ENCODE measurements at regions not wholly inside any gene's neighbourhood (a gene's known extent, or its start where the extent isn't known, plus 50 kb on each side); places are given as distances from the start of the nearest gene placed in this dataset.

DNA sequence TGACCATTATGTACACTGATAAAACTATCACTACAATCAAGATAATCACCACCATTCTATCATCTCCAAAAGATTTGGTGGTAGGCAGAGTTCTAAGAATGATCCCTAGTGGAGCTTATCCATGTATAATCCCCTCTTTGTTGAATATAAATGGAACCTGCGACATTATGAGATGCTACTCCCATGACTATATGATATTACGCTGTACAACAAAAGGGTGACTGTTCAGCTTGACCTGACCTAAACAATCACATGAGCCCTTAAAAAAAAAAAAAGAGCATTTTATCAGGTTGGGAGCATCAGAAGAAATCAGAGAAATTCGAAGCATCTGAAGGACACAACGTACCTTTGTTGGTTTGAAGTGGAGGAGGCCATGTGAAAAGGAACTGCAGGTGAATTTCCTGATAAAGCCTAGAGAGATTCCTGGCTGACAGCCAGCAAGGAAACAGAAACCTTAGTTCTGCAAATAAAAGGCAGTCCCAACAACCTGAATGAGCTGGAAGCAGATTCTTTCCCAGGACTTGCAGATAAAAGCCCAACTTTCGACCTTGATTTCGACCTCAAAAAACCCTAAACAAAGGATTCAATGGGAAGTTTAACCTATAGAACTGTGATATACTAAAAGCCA is 270.7 kb downstream of the ADRA2A start:
- no peak overlapping the region for H3K27ac ChIP-seq (ENCODE audit: low read depth)
- no peaks in the 10 kb centered on the region for H4K20me1 ChIP-seq (replicated peaks; ENCODE audit: insufficient read depth)
- Mint-ChIP-seq H3K4me3 (no peak overlapping the region), H3K27me3 (ENCODE audit: insufficient read depth, low read depth, poor library complexity) (peaks cover 1% of the 10 kb centered on the region), H3K4me1 (no peaks in the 10 kb centered on the region), H3K36me3 (ENCODE audit: low read depth) (peaks cover 2% of the 10 kb centered on the region; the same call in 1 of the 3 replicates), H3K9me3 (peaks cover 11% of the 10 kb centered on the region), H3K27ac (no peak overlapping the region)
- H3K27me3 ChIP-seq (ENCODE audit: insufficient read depth): no peaks in the 10 kb centered on the region
- H3K9me2 ChIP-seq (ENCODE audit: insufficient read depth): no peaks in the 10 kb centered on the region
- no peaks in the 10 kb centered on the region for H3K4me1 ChIP-seq (ENCODE audit: insufficient read depth)
- H3K79me2 ChIP-seq (replicated peaks; ENCODE audit: insufficient read depth): no peaks in the 10 kb centered on the region
- no peaks in the 10 kb centered on the region; the same call in 1 of the 2 replicates for H3K36me3 ChIP-seq (ENCODE audit: insufficient read depth)
- no peaks in the 10 kb centered on the region for H3F3A ChIP-seq (replicated peaks; ENCODE audit: low read depth)
- TF ChIP-seq JUNB (IDR thresholded peaks at IDR 0.05; ENCODE audit: unreplicated experiment): no peak
- no peak for TF ChIP-seq POLR2AphosphoS5 (IDR thresholded peaks at IDR 0.05; ENCODE audit: low read depth)
- TF ChIP-seq EZH2 (IDR thresholded peaks at IDR 0.05; ENCODE audit: low read depth, unreplicated experiment): no peak
- TF ChIP-seq, protein P1, sequence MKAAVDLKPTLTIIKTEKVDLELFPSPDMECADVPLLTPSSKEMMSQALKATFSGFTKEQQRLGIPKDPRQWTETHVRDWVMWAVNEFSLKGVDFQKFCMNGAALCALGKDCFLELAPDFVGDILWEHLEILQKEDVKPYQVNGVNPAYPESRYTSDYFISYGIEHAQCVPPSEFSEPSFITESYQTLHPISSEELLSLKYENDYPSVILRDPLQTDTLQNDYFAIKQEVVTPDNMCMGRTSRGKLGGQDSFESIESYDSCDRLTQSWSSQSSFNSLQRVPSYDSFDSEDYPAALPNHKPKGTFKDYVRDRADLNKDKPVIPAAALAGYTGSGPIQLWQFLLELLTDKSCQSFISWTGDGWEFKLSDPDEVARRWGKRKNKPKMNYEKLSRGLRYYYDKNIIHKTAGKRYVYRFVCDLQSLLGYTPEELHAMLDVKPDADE (IDR thresholded peaks at IDR 0.05): no peak
- no peak for TF ChIP-seq CTCF (conservative IDR thresholded peaks at IDR 0.05; ENCODE audit: low read depth in 2 of 2)
- no peak for TF ChIP-seq STAT1 (IDR thresholded peaks at IDR 0.05; ENCODE audit: unreplicated experiment)
- no peak for TF ChIP-seq CREB1 (CRISPR knock-in tag; IDR thresholded peaks at IDR 0.05; ENCODE audit: low read depth)
- no peak for TF ChIP-seq ZNF114 (CRISPR knock-in tag; IDR thresholded peaks at IDR 0.05)
- TF ChIP-seq, protein P2, sequence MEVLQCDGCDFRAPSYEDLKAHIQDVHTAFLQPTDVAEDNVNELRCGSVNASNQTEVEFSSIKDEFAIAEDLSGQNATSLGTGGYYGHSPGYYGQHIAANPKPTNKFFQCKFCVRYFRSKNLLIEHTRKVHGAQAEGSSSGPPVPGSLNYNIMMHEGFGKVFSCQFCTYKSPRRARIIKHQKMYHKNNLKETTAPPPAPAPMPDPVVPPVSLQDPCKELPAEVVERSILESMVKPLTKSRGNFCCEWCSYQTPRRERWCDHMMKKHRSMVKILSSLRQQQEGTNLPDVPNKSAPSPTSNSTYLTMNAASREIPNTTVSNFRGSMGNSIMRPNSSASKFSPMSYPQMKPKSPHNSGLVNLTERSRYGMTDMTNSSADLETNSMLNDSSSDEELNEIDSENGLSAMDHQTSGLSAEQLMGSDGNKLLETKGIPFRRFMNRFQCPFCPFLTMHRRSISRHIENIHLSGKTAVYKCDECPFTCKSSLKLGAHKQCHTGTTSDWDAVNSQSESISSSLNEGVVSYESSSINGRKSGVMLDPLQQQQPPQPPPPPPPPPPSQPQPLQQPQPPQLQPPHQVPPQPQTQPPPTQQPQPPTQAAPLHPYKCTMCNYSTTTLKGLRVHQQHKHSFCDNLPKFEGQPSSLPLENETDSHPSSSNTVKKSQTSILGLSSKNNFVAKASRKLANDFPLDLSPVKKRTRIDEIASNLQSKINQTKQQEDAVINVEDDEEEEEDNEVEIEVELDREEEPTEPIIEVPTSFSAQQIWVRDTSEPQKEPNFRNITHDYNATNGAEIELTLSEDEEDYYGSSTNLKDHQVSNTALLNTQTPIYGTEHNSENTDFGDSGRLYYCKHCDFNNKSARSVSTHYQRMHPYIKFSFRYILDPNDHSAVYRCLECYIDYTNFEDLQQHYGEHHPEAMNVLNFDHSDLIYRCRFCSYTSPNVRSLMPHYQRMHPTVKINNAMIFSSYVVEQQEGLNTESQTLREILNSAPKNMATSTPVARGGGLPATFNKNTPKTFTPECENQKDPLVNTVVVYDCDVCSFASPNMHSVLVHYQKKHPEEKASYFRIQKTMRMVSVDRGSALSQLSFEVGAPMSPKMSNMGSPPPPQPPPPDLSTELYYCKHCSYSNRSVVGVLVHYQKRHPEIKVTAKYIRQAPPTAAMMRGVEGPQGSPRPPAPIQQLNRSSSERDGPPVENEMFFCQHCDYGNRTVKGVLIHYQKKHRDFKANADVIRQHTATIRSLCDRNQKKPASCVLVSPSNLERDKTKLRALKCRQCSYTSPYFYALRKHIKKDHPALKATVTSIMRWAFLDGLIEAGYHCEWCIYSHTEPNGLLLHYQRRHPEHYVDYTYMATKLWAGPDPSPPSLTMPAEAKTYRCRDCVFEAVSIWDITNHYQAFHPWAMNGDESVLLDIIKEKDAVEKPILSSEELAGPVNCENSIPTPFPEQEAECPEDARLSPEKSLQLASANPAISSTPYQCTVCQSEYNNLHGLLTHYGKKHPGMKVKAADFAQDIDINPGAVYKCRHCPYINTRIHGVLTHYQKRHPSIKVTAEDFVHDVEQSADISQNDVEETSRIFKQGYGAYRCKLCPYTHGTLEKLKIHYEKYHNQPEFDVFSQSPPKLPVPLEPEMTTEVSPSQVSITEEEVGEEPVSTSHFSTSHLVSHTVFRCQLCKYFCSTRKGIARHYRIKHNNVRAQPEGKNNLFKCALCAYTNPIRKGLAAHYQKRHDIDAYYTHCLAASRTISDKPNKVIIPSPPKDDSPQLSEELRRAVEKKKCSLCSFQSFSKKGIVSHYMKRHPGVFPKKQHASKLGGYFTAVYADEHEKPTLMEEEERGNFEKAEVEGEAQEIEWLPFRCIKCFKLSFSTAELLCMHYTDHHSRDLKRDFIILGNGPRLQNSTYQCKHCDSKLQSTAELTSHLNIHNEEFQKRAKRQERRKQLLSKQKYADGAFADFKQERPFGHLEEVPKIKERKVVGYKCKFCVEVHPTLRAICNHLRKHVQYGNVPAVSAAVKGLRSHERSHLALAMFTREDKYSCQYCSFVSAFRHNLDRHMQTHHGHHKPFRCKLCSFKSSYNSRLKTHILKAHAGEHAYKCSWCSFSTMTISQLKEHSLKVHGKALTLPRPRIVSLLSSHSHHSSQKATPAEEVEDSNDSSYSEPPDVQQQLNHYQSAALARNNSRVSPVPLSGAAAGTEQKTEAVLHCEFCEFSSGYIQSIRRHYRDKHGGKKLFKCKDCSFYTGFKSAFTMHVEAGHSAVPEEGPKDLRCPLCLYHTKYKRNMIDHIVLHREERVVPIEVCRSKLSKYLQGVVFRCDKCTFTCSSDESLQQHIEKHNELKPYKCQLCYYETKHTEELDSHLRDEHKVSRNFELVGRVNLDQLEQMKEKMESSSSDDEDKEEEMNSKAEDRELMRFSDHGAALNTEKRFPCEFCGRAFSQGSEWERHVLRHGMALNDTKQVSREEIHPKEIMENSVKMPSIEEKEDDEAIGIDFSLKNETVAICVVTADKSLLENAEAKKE (CRISPR knock-in tag; IDR thresholded peaks at IDR 0.05): no peak
- no peak for TF ChIP-seq NANOG (IDR thresholded peaks at IDR 0.05; ENCODE audit: borderline replicate concordance)
- TF ChIP-seq ZNF331 (CRISPR knock-in tag; IDR thresholded peaks at IDR 0.05; ENCODE audit: low read depth): no peak
- TF ChIP-seq EZH2phosphoT487 (IDR thresholded peaks at IDR 0.05; ENCODE audit: unreplicated experiment): no peak
- TF ChIP-seq REST (IDR thresholded peaks at IDR 0.05; ENCODE audit: unreplicated experiment): no peak
- H3K4me3 ChIP-seq: no peak overlapping the region
- H2AFZ ChIP-seq: no peak overlapping the region
- peak; percentile 6 for DNase-seq (ENCODE audit: low spot score)
- no peak for ATAC-seq
- no peak overlapping the region for H3K4me2 ChIP-seq
